ENCODE measurements at regions not wholly inside any gene's neighbourhood (a gene's known extent, or its start where the extent isn't known, plus 50 kb on each side); places are given as distances from the start of the nearest gene placed in this dataset.

GRCh38 chr7:19369806-19370205 is 224.6 kb upstream of the FERD3L start:
- no peak for TF ChIP-seq POLR2A (IDR thresholded peaks at IDR 0.05)
- TF ChIP-seq CTCF (IDR thresholded peaks at IDR 0.05) = no peak
- intact Hi-C loops (cut with DNase I) = no loop called here
- no peaks in the 10 kb centered on the region for H3K36me3 ChIP-seq (replicated peaks in 1 of 2)
- 89 to 96% (median 94%) methylated on average over 4 of the region's 4 CpGs for WGBS, 4 donors
- H3K9me3 ChIP-seq (replicated peaks in 1 of 3) = no peaks in the 10 kb centered on the region
- no peaks in the 10 kb centered on the region for H3K27me3 ChIP-seq
- H3K27ac ChIP-seq = no peak overlapping the region
- no peak for DNase-seq
- no peaks in the 10 kb centered on the region for H3K4me1 ChIP-seq (replicated peaks in 1 of 2)
- H3K4me3 ChIP-seq = no peak overlapping the region

GRCh38 chr7:19369182-19369581 is 224.0 kb upstream of the FERD3L start:
- no peaks in the 10 kb centered on the region for H3K9me3 ChIP-seq (replicated peaks in 1 of 3)
- intact Hi-C loops (cut with DNase I) = no loop called here
- no peak overlapping the region for H3K4me3 ChIP-seq
- 67 to 78% (median 72%) methylated on average over 2 of the region's 2 CpGs for WGBS, 4 donors
- H3K27me3 ChIP-seq = no peaks in the 10 kb centered on the region
- H3K4me1 ChIP-seq (replicated peaks in 1 of 2) = no peaks in the 10 kb centered on the region
- no peaks in the 10 kb centered on the region for H3K36me3 ChIP-seq (replicated peaks in 1 of 2)
- TF ChIP-seq CTCF (IDR thresholded peaks at IDR 0.05) = no peak
- TF ChIP-seq POLR2A (IDR thresholded peaks at IDR 0.05) = no peak
- no peak for DNase-seq
- H3K27ac ChIP-seq = no peak overlapping the region

GRCh38 chr7:19368491-19368925 is 223.3 kb upstream of the FERD3L start:
- no peak for TF ChIP-seq CTCF (IDR thresholded peaks at IDR 0.05)
- TF ChIP-seq POLR2A (IDR thresholded peaks at IDR 0.05) = no peak
- whole genome bisulfite sequencing, 4 donors = 75 to 88% (median 81%) methylated on average over 7 of the region's 7 CpGs
- Histone ChIP-seq H3K4me1 (replicated peaks in 1 of 2) (no peaks in the 10 kb centered on the region), H3K9me3 (replicated peaks in 1 of 3) (no peaks in the 10 kb centered on the region), H3K4me3 (no peak overlapping the region), H3K27me3 (no peaks in the 10 kb centered on the region), H3K36me3 (replicated peaks in 1 of 2) (no peaks in the 10 kb centered on the region), H3K27ac (no peak overlapping the region)
- intact Hi-C loops (cut with DNase I) = no loop called here
- DNase-seq = no peak

GRCh38 chr7:19364950-19365349 is 219.7 kb upstream of the FERD3L start:
- 70 to 87% (median 76%) methylated on average over 4 of the region's 4 CpGs for WGBS, 4 donors

More at GRCh38 chr7:19364950-19365349, 219.7 kb upstream of the FERD3L start:
- Histone ChIP-seq H3K36me3 (replicated peaks in 1 of 2) (no peaks in the 10 kb centered on the region), H3K4me3 (no peak overlapping the region), H3K27me3 (no peaks in the 10 kb centered on the region), H3K27ac (no peak overlapping the region), H3K9me3 (replicated peaks in 1 of 3) (no peaks in the 10 kb centered on the region), H3K4me1 (replicated peaks in 1 of 2) (no peaks in the 10 kb centered on the region)
- TF ChIP-seq CTCF (IDR thresholded peaks at IDR 0.05) = no peak
- no peak for TF ChIP-seq POLR2A (IDR thresholded peaks at IDR 0.05)
- DNase-seq = no peak
- intact Hi-C loops (cut with DNase I) = no loop called here
